Suprapubic skin (tissue), 4 donors: ENCODE measurements at regions not wholly inside any gene's neighbourhood (a gene's known extent, or its start where the extent isn't known, plus 50 kb on each side); places are given as distances from the start of the nearest gene placed in this dataset.

ENCODE experiments used
- DNase-seq, 2 donors: peaks; one replicate each; pipeline ENCODE4 v3.0.0-alpha.2; 2019; ENCODE audit warnings: low spot score in 2 of 2
- H3K27ac ChIP-seq: fragments of 200-600 bp; sonication (generic); one replicate; pipeline ENCODE4 v1.5.1; 2019
- H3K27me3 ChIP-seq: fragments of 200-600 bp; sonication (generic); one replicate; pipeline ENCODE4 v1.5.1; 2019
- H3K36me3 ChIP-seq: fragments of 200-600 bp; sonication (generic); one replicate; pipeline ENCODE4 v1.5.1; 2019
- H3K4me1 ChIP-seq: fragments of 200-600 bp; sonication (generic); one replicate; pipeline ENCODE4 v1.5.1; 2019
- H3K4me3 ChIP-seq: fragments of 200-600 bp; sonication (generic); one replicate; pipeline ENCODE4 v1.5.1; 2019; ENCODE audit warnings: mild to moderate bottlenecking
- H3K9me3 ChIP-seq: fragments of 200-600 bp; sonication (generic); one replicate; pipeline ENCODE4 v1.5.1; 2019
- EP300 ChIP-seq: sonication (generic); formaldehyde crosslinking; IDR thresholded peaks from one replicate; pipeline ENCODE4 v1.6.1; 2017; ENCODE audit warnings: antibody characterized with exemption
- POLR2A ChIP-seq, 2 donors: fragments of 450-650 bp; IDR thresholded peaks; one replicate each; pipeline ENCODE4 v1.6.1; 2017; ENCODE audit warnings: antibody characterized with exemption in 2 of 2, mild to moderate bottlenecking in 2 of 2, moderate library complexity in 2 of 2
- POLR2AphosphoS5 ChIP-seq, 3 donors: sonication (generic); formaldehyde crosslinking; IDR thresholded peaks; one replicate each; pipeline ENCODE4 v1.6.1; 2017; ENCODE audit warnings: antibody characterized with exemption in 3 of 3
- WGBS: methylation state at CpG from one replicate; pipeline ENCODE4 v1.1.5; 2018; 5-methylcytosine and 5-hydroxymethylcytosine counted together
- TF ChIP-seq, protein P1 (sequence below), 2 donors: fragments of 200-600 bp in 1 of 2; fragments of 450-650 bp in 1 of 2; sonication (generic) in 1 of 2; IDR thresholded peaks; one replicate each; pipeline ENCODE4 v1.5.1; 2016 to 2019; ENCODE audit warnings: antibody characterized with exemption in 2 of 2, mild to moderate bottlenecking in 1 of 2, moderate library complexity in 1 of 2

DNA sequence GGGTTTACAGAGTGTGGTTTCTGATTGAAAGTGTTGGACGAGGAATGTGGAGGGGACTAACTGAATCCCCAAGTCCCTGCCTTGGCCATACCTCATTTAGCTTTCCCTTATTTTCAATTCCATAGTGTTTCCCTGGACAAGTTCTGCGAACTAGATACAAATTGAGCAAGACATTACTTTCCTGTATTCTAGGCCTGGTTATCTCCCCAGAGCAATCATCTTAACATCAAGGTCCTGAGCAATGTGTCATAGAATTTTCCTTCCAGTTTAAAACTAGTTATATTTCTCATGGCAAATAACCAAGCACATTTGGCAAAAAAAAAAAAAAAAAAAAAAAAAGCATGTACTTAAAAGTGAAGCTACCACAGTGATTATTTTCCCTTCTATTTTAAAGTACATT is 330.1 kb downstream of the CDH11 start:
- TF ChIP-seq POLR2AphosphoS5 (IDR thresholded peaks at IDR 0.05), result no peak
- no peak for TF ChIP-seq POLR2A (IDR thresholded peaks at IDR 0.05)
- TF ChIP-seq EP300, result no peak
- TF ChIP-seq, protein P1, sequence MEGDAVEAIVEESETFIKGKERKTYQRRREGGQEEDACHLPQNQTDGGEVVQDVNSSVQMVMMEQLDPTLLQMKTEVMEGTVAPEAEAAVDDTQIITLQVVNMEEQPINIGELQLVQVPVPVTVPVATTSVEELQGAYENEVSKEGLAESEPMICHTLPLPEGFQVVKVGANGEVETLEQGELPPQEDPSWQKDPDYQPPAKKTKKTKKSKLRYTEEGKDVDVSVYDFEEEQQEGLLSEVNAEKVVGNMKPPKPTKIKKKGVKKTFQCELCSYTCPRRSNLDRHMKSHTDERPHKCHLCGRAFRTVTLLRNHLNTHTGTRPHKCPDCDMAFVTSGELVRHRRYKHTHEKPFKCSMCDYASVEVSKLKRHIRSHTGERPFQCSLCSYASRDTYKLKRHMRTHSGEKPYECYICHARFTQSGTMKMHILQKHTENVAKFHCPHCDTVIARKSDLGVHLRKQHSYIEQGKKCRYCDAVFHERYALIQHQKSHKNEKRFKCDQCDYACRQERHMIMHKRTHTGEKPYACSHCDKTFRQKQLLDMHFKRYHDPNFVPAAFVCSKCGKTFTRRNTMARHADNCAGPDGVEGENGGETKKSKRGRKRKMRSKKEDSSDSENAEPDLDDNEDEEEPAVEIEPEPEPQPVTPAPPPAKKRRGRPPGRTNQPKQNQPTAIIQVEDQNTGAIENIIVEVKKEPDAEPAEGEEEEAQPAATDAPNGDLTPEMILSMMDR (IDR thresholded peaks at IDR 0.05), result no peak
- no peaks in the 10 kb centered on the region for H3K27me3 ChIP-seq
- no peaks in the 10 kb centered on the region for H3K9me3 ChIP-seq
- WGBS, result 93% methylated on average over 2 of the region's 2 CpGs
- no peak for DNase-seq
- no peaks in the 10 kb centered on the region for H3K4me1 ChIP-seq
- no peak overlapping the region for H3K4me3 ChIP-seq
- H3K36me3 ChIP-seq, result no peaks in the 10 kb centered on the region
- no peak overlapping the region for H3K27ac ChIP-seq

DNA sequence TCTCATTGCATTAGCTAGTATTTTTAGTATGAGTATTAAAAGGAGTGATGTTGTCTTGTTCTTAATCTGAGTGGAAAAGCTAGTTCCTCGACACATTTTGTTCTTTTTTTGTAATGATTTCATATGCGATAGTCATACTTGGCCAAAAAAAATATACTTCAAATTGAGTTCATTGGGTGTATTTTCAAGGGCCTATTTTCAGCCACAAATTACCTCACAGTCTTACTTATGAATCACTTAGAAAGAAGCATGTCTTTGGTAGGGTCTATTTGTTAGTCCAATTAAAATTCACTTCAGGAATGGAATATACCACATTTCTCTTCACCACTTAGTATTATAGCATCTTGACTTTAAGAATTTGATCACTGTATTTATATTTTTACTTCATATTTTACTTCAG is 337.2 kb downstream of the CDH11 start:
- TF ChIP-seq POLR2AphosphoS5 (IDR thresholded peaks at IDR 0.05), result no peak
- TF ChIP-seq, protein P1 (IDR thresholded peaks at IDR 0.05), result no peak
- no peak for TF ChIP-seq POLR2A (IDR thresholded peaks at IDR 0.05)
- TF ChIP-seq EP300, result no peak
- 78% methylated on average over 2 of the region's 2 CpGs for WGBS
- no peaks in the 10 kb centered on the region for H3K4me1 ChIP-seq
- H3K36me3 ChIP-seq, result no peaks in the 10 kb centered on the region
- H3K4me3 ChIP-seq, result no peak overlapping the region
- no peak for DNase-seq
- H3K9me3 ChIP-seq, result no peaks in the 10 kb centered on the region
- H3K27ac ChIP-seq, result no peak overlapping the region
- no peaks in the 10 kb centered on the region for H3K27me3 ChIP-seq

DNA sequence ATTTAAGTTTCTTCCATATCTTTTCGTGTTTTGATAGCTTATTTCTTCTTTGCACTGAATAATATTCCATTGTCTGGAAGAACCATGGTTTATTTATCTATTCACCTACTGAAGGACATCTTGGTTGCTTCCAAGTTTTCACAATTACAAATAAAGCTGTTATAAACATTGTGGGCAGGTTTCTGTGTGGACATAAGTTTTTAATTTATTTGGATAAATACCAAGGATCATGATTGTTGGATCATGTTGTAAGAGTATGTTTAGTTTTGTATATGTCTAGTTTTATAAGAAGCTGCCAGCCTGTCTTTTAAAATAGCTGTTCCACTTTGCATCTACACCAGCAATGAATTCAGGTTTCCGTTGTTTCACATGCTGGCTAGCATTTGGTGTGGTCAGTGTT is 339.4 kb downstream of the CDH11 start:
- Histone ChIP-seq H3K9me3 (no peaks in the 10 kb centered on the region), H3K4me1 (no peaks in the 10 kb centered on the region), H3K36me3 (no peaks in the 10 kb centered on the region), H3K4me3 (no peak overlapping the region), H3K27me3 (no peaks in the 10 kb centered on the region), H3K27ac (no peak overlapping the region)
- DNase-seq, result no peak
- 83% methylated on average over 2 of the region's 2 CpGs for WGBS
- TF ChIP-seq EP300 (no peak), POLR2A (IDR thresholded peaks at IDR 0.05) (no peak), POLR2AphosphoS5 (IDR thresholded peaks at IDR 0.05) (no peak)
- TF ChIP-seq, protein P1 (IDR thresholded peaks at IDR 0.05), result no peak

DNA sequence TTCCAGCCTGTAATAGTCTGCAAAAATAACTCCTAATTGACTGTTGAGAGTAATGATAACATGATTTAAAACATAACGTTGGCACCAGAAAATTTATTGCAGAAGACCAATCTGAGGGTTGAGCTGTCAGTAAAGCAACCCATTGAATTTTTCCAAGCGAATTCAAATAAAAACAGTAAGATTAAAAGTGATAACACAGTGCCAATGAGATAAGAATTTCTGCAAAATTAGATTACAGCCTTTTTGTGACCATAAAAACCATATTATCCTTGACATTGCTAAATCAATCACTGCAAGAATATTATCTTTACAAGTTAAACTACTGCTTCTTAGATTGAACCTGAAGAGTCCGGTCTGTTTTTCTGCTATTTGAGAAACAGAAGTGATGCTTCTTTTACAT is 341.4 kb downstream of the CDH11 start:
- H3K27me3 ChIP-seq, result no peaks in the 10 kb centered on the region
- 65% methylated on average over 3 of the region's 3 CpGs for WGBS
- no peak for DNase-seq
- H3K9me3 ChIP-seq, result no peaks in the 10 kb centered on the region
- H3K4me3 ChIP-seq, result no peak overlapping the region
- TF ChIP-seq, protein P1 (IDR thresholded peaks at IDR 0.05), result no peak
- no peak for TF ChIP-seq EP300
- TF ChIP-seq POLR2A (IDR thresholded peaks at IDR 0.05), result no peak
- no peak for TF ChIP-seq POLR2AphosphoS5 (IDR thresholded peaks at IDR 0.05)
- no peaks in the 10 kb centered on the region for H3K4me1 ChIP-seq
- H3K27ac ChIP-seq, result no peak overlapping the region
- H3K36me3 ChIP-seq, result no peaks in the 10 kb centered on the region

DNA sequence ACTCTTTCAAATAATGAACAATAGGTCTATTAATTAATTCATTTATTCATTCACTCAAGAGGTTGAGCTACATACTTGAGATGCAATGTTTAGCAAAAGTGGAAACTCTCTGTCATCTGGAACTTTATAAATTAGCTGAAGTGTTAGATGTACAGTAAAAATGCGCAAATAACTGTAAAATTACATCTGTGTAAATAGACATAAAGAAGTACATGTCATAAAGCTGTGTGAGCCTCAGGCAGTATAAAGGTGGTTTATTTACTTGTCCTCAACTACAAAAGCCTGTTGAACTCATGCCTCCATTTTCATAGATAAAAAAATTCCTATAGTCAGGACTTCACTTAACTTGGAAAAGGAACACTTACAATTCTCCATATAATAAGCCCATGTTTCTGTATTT is 343.1 kb downstream of the CDH11 start:
- DNase-seq, result no peak
- no peaks in the 10 kb centered on the region for H3K36me3 ChIP-seq
- no peaks in the 10 kb centered on the region for H3K4me1 ChIP-seq
- H3K27ac ChIP-seq, result no peak overlapping the region
- no peak overlapping the region for H3K4me3 ChIP-seq
- no peaks in the 10 kb centered on the region for H3K27me3 ChIP-seq
- no peaks in the 10 kb centered on the region for H3K9me3 ChIP-seq
- 78% methylated on average over 1 of the region's 1 CpG for WGBS
- TF ChIP-seq, protein P1 (IDR thresholded peaks at IDR 0.05), result no peak
- TF ChIP-seq POLR2A (IDR thresholded peaks at IDR 0.05), result no peak
- no peak for TF ChIP-seq POLR2AphosphoS5 (IDR thresholded peaks at IDR 0.05)
- TF ChIP-seq EP300, result no peak
